IPS-18a (cell line): ENCODE measurements at regions not wholly inside any gene's neighbourhood (a gene's known extent, or its start where the extent isn't known, plus 50 kb on each side); places are given as distances from the start of the nearest gene placed in this dataset.

ENCODE experiments used
- H3K27ac ChIP-seq: one replicate; pipeline ENCODE4 v1.5.1; 2013; ENCODE audit warnings: low read length
- H3K27me3 ChIP-seq: one replicate; pipeline ENCODE4 v1.6.1; 2013; ENCODE audit warnings: mild to moderate bottlenecking, low read length; ENCODE audit not compliant: control insufficient read depth, insufficient read depth
- H3K36me3 ChIP-seq: one replicate; pipeline ENCODE4 v1.6.1; 2013; ENCODE audit warnings: low read depth, low read length; ENCODE audit not compliant: control insufficient read depth
- H3K4me1 ChIP-seq: one replicate; pipeline ENCODE4 v1.6.1; 2013; ENCODE audit warnings: low read depth, low read length; ENCODE audit not compliant: control insufficient read depth
- H3K4me3 ChIP-seq: one replicate; pipeline ENCODE4 v1.5.1; 2013; ENCODE audit warnings: low read length
- H3K9ac ChIP-seq: one replicate; pipeline ENCODE4 v1.6.1; 2013; ENCODE audit warnings: mild to moderate bottlenecking, low read length, moderate library complexity
- H3K9me3 ChIP-seq: one replicate; pipeline ENCODE4 v1.6.1; 2013; ENCODE audit warnings: low read depth, low read length; ENCODE audit not compliant: control insufficient read depth

- Histone ChIP-seq H3K9ac (no peak overlapping the region), H3K27ac (no peak overlapping the region), H3K4me1 (peaks cover 3% of the 10 kb centered on the region), H3K27me3 (no peaks in the 10 kb centered on the region), H3K9me3 (no peaks in the 10 kb centered on the region), H3K4me3 (no peak overlapping the region), H3K36me3 (no peaks in the 10 kb centered on the region)
These were observed 431.2 kb downstream of the IRS2 start for GRCh38 chr13:109355166-109355565.

GRCh38 chr13:109351236-109351635 lies 435.1 kb downstream of the IRS2 start:
- no peak overlapping the region for H3K9ac ChIP-seq
- H3K27ac ChIP-seq = no peak overlapping the region

DNA sequence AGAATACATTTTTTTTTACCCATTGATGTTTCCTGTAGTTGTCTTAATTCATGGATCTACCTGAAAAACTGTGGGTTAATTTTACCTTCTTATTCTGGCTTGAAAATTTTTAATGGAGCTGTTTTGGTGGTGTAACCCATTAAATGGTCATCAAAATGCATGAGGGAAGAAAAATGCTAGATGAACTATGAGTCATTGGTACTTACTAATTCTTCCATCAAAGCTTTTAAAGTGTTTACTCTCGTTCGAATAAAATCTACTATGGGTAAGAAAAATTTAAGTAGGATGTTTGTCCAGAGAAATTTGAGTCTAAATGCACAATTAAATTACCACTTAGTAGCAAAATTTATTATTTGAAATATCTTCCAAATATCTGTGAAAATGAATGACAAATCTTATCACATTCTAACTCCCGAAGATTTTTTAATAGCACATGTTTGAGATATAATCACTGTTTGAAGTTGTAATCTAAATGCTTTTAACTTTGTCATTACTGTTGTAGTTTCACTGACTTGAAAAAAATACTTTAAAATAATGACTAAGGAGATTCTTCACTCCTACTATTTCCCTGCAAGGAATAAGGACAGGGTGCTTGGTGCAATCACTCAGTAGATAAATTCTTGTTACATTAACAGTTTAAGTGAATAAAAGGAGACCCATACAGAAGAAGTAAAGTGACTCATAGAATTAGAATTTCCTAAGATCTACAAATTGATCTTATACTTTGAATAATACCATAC lies 437.7 kb downstream of the IRS2 start:
- no peaks in the 10 kb centered on the region for H3K9me3 ChIP-seq
- no peak overlapping the region for H3K4me3 ChIP-seq
- no peaks in the 10 kb centered on the region for H3K27me3 ChIP-seq
- H3K36me3 ChIP-seq = no peaks in the 10 kb centered on the region
- no peak overlapping the region for H3K9ac ChIP-seq
- no peaks in the 10 kb centered on the region for H3K4me1 ChIP-seq
- no peak overlapping the region for H3K27ac ChIP-seq

More at GRCh38 chr13:109351236-109351635, 435.1 kb downstream of the IRS2 start:
- no peaks in the 10 kb centered on the region for H3K36me3 ChIP-seq
- no peaks in the 10 kb centered on the region for H3K9me3 ChIP-seq
- no peak overlapping the region for H3K4me3 ChIP-seq
- no peaks in the 10 kb centered on the region for H3K27me3 ChIP-seq
- no peaks in the 10 kb centered on the region for H3K4me1 ChIP-seq

- Histone ChIP-seq H3K9me3 (no peaks in the 10 kb centered on the region), H3K27ac (no peak overlapping the region), H3K9ac (no peak overlapping the region), H3K27me3 (no peaks in the 10 kb centered on the region), H3K36me3 (no peaks in the 10 kb centered on the region), H3K4me1 (no peaks in the 10 kb centered on the region), H3K4me3 (no peak overlapping the region)
These were observed 440.3 kb downstream of the IRS2 start for GRCh38 chr13:109346060-109346459.

DNA sequence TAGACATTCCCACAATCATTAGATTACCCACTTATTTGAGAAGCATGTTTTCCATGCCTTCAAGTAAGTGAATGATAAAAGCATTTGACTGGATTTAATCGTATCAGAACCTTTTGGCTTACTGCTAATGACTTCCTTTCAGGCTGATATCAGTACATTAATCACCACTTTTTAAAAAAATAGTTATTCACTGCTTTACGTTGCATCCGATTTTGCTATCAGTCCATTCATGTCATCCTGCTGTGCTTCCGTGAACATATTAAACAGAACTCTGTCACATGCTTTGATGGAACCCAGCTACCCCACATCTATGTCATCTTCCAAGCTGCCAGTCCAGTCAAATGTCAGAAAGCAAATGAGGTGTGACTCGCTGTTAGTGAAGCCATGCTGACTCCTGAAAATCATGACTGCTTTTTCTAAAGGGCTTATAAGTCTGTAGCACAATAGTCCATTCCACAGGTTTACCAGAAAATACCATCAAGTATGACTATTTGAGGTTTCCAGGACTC lies 440.9 kb downstream of the IRS2 start:
- H3K4me1 ChIP-seq = no peaks in the 10 kb centered on the region
- no peaks in the 10 kb centered on the region for H3K27me3 ChIP-seq
- H3K36me3 ChIP-seq = no peaks in the 10 kb centered on the region
- no peak overlapping the region for H3K4me3 ChIP-seq
- H3K27ac ChIP-seq = no peak overlapping the region
- H3K9ac ChIP-seq = no peak overlapping the region
- no peaks in the 10 kb centered on the region for H3K9me3 ChIP-seq

GRCh38 chr13:109344552-109345157 lies 441.7 kb downstream of the IRS2 start:
- Histone ChIP-seq H3K36me3 (no peaks in the 10 kb centered on the region), H3K4me1 (no peaks in the 10 kb centered on the region), H3K27me3 (no peaks in the 10 kb centered on the region), H3K9me3 (no peaks in the 10 kb centered on the region), H3K9ac (no peak overlapping the region), H3K27ac (no peak overlapping the region), H3K4me3 (no peak overlapping the region)

DNA sequence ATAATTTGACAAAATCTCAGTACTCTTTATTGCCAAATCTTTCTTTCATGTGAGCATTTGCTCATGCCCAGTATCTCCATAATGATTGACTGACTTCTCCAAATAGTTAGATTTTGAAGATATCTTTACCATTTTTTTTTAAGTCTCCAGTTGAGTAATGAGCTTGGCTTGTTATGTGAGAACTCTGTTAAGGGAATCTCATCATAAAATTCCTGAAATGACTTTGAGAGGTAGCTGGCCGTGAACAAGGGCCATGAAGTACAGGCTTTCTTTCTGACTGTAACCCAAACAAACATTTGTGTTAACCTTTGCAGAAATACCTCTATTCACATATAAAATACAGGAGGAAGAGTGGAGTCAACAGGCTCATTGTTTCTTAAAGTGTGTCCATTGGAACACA lies 449.7 kb downstream of the IRS2 start:
- no peaks in the 10 kb centered on the region for H3K36me3 ChIP-seq
- H3K27ac ChIP-seq = no peak overlapping the region
- no peak overlapping the region for H3K9ac ChIP-seq
- no peaks in the 10 kb centered on the region for H3K9me3 ChIP-seq
- H3K4me1 ChIP-seq = no peaks in the 10 kb centered on the region
- H3K27me3 ChIP-seq = no peaks in the 10 kb centered on the region
- H3K4me3 ChIP-seq = no peak overlapping the region

- no peak overlapping the region for H3K9ac ChIP-seq
- H3K36me3 ChIP-seq = no peaks in the 10 kb centered on the region
- H3K9me3 ChIP-seq = no peaks in the 10 kb centered on the region
- no peaks in the 10 kb centered on the region for H3K27me3 ChIP-seq
- no peak overlapping the region for H3K27ac ChIP-seq
- H3K4me3 ChIP-seq = no peak overlapping the region
- H3K4me1 ChIP-seq = no peaks in the 10 kb centered on the region
These were observed 452.3 kb downstream of the IRS2 start for GRCh38 chr13:109333893-109334651.

DNA sequence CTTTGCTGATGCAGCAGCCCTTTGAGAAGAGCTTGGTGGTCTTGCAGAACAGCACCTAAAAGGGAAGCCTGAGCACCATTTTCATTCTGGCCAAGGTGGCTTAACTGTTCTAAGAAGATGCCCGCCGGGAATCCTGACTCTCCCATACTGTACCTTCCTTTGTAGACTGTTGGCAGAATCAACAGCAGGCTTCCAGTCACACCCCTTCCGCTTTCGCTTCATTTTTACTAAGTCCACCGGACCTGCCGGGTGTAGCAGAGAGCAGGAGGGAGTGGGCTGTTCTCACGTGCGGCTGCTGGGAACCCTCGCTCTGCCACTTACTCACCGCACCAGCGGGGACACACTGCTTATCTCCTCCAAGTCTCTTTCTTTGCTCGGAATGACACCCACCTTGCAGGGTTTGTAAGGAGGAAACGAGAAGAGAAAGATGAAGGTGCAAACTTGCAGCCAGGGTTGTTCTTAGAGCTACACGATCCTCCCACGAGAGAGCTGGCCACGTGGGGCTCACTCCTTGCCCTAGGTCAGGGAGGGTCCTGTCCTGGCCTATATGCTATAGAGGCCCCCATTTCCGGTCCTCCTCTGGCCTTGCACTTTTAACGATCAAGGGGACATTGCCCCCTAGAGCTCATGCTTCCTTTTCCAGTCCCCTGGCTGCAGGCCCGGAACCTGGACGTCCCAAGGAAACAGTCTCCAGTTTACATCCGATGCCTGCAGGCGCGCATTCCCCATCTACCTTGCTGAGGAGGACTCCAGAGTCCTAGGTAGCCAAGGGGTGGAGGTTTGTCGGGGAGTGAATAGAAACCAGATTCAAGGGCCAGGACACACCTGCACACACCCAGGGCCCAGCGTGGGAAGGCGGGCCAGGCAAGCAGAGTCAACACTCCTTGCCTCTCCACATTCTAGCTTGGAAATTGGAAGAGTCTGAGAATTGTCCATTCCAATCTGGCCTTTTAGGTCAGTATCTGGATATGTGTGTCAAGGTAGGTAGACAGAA lies 453.6 kb downstream of the IRS2 start:
- no peak overlapping the region for H3K9ac ChIP-seq
- H3K36me3 ChIP-seq = no peaks in the 10 kb centered on the region
- no peaks in the 10 kb centered on the region for H3K4me1 ChIP-seq
- H3K27me3 ChIP-seq = no peaks in the 10 kb centered on the region
- no peak overlapping the region for H3K27ac ChIP-seq
- H3K4me3 ChIP-seq = no peak overlapping the region
- no peaks in the 10 kb centered on the region for H3K9me3 ChIP-seq

- Histone ChIP-seq H3K4me3 (no peak overlapping the region), H3K4me1 (no peaks in the 10 kb centered on the region), H3K9ac (no peak overlapping the region), H3K27ac (no peak overlapping the region), H3K9me3 (no peaks in the 10 kb centered on the region), H3K27me3 (no peaks in the 10 kb centered on the region), H3K36me3 (no peaks in the 10 kb centered on the region)
These were observed 454.5 kb downstream of the IRS2 start for GRCh38 chr13:109331898-109332297.

DNA sequence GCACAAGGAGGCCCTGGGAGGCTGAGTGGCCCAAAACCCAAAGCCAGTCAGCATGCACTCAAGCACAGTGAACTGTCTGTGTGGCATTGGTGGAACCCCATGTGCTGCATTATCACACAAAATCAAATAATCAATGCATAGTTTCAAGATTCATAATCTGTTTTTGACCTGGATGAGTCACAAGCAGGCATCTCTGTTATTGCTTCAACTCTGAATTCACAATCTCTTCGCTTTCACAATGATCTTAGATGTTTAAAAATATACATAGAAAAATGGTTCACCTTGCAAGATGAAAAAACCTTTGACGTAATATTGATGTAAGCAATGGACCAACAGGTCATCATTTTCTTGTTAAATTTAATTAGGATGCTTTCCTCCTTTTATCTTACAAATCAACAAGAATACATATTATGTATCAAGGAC lies 455.4 kb downstream of the IRS2 start:
- Histone ChIP-seq H3K4me3 (no peak overlapping the region), H3K9ac (no peak overlapping the region), H3K27ac (no peak overlapping the region), H3K36me3 (no peaks in the 10 kb centered on the region), H3K27me3 (no peaks in the 10 kb centered on the region), H3K9me3 (no peaks in the 10 kb centered on the region), H3K4me1 (no peaks in the 10 kb centered on the region)
